Vagina (tissue), 2 donors: ENCODE measurements at regions not wholly inside any gene's neighbourhood (a gene's known extent, or its start where the extent isn't known, plus 50 kb on each side); places are given as distances from the start of the nearest gene placed in this dataset.

Experiments
- CTCF ChIP-seq, 3 experiments: fragments of 450-650 bp in 2 of 3; fragments of 200-600 bp in 1 of 3; sonication (generic) in 1 of 3; IDR thresholded peaks; one replicate each; pipeline ENCODE4 v1.5.1; 2017 to 2019; ENCODE audit warnings: antibody characterized with exemption in 3 of 3, mild to moderate bottlenecking in 2 of 3, moderate library complexity in 2 of 3
- POLR2A ChIP-seq, 2 donors: fragments of 450-650 bp; IDR thresholded peaks; one replicate each; pipeline ENCODE4 v1.6.1; 2017; ENCODE audit warnings: antibody characterized with exemption in 2 of 2, mild to moderate bottlenecking in 2 of 2, moderate library complexity in 2 of 2
- POLR2AphosphoS5 ChIP-seq, 2 donors: sonication (generic); formaldehyde crosslinking; IDR thresholded peaks; one replicate each; pipeline ENCODE4 v1.9.0; 2017; ENCODE audit warnings: antibody characterized with exemption in 2 of 2, mild to moderate bottlenecking in 2 of 2, low read depth in 1 of 2; ENCODE audit not compliant: insufficient read depth in 1 of 2

GRCh38 chr12:24240707-24241106, 291.2 kb upstream of the SOX5 start:
- TF ChIP-seq POLR2A (IDR thresholded peaks at IDR 0.05) (no peak), CTCF (IDR thresholded peaks at IDR 0.05) (no peak), POLR2AphosphoS5 (IDR thresholded peaks at IDR 0.05; ENCODE audit: insufficient read depth in 1 of 2, low read depth in 1 of 2) (no peak)
